ENCODE measurements at regions not wholly inside any gene's neighbourhood (a gene's known extent, or its start where the extent isn't known, plus 50 kb on each side); places are given as distances from the start of the nearest gene placed in this dataset.
"Not testable (repeated sequence)": the region's sequence is repeated elsewhere in the genome, so short reads cannot be mapped to it uniquely, and the experiment has no call there.

DNA sequence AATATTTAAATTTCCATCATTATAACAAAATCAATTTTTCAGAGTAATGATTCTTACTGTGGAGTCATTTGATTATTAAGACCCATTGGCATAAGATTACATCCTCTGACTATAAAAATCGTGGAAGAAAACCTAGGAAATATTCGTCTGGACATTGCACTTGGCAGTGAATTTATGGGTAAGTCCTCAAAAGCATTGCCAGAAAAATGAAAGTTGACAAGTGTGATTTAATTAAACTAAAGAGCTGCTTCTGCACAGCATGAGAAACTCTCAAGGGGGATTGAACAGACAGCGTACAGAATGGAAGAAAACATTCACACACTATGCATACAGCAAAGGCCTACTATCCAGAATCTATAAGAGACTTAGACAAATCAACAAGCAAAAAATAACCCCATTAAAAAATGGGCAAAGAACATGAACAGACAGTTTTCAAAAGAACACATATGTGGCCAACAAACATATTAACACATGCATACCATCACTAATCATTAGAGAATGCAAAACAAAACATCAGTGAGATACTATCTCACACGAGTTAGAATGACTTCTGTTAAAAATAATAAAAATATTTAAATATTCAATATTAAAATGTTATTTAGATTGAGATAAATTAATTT lies 111.4 kb downstream of the CCDC74A start:
- DNase-seq (ENCODE audit: low read depth in 4 of 4, low spot score in 1 of 4): not testable (repeated sequence)

DNA sequence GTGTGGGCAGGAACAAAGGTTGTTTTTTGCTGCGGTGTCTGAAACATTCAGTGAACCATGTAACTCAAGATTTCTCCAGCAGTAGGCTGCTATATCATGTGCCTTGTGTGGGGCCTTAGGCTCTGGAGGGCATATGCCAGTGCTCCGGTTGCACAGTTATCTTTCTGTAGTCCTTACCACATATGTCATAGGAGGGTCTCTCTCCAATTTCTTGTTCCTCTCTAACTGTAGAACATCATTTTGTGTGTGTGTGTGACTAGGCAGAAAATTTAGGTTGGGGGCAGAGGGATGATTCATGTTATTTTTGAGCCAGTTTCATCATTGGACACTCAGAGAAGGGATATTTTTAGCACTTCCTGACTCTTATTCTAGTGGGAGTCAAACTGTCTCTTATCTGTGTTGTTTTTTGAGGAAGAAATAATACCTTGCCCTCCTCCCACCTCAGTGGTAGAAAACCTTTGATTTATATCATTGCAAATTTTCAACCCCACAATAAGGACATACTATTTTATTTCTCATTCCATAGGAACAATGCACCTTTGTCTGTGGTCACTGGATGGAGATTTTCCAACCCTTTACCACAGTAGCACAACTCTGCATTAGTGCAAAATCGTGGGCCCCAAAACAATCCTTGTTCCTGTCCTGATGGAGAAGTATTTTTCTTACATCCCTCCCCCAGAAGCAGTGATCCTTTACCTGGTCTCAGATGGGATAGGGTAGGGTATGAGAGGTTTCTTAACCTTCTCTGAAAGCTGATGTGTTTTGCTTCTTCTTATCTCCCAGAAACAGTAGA lies 113.9 kb downstream of the CCDC74A start:
- no peak for DNase-seq (ENCODE audit: low read depth in 4 of 4, low spot score in 1 of 4)

DNA sequence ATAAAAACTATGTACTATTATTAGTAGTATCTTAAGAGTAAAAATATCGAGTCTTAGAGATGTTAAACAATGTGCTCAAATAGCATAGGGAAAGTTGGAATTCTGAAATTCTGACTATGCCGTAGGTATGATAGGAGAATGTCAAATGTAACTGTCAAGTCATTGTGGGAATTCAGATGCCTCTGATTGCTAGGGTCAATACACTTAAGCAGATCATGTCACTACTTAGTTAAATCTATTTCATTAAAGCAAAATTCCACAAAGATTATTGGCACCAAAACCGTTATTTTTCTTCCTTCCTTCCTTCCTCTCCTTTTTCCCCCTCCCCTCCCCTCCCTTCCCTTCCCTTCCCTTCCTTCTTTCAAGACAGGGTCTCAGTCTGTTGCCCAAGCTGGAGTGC lies 115.5 kb downstream of the CCDC74A start:
- DNase-seq (ENCODE audit: low read depth in 4 of 4, low spot score in 1 of 4): not testable (repeated sequence)

DNA sequence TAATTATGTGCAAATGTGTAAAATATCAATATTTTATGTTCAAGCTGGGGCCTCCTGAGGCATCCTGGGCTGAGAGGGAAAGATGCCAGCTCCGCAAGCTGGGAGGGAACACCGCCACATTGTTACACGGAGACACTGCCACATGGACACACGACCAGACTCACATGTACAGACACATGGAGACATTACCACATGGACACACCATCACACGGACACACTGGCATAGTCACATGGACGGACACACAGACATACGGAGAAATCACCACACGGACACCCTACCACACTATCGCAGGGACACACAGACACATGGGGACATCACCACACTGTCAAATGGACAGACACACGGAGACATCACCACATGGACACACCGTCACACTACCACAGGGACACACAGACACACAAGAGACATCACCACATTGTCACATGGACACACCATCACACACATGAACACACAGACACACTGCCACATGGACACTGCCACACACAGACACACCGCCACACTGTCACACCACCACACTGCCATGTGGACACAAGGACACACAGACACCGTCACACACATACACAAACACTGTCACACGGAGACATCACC lies 117.6 kb downstream of the CCDC74A start:
- DNase-seq (ENCODE audit: low read depth in 4 of 4, low spot score in 1 of 4): no peak

DNA sequence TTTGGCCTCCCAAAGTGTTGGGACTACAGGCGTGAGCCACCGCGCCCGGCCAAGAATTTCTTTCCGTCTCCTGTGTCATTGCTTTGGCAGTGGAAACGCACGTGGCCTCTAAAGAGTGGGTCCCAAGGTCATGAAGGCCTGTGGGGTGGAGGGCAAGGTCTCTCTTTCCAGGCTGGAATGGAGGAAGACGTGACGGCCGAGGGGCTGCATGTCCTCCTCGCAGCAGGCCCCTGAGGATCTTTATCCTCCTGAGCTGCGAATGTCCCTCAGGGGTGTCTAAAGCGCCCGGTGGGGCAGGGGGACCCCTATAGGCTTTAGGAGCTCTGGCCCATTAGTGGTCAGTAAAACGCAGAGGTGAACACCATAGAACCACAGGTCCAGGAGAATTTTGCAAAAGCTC lies 118.5 kb downstream of the CCDC74A start:
- DNase-seq (ENCODE audit: low read depth in 4 of 4, low spot score in 1 of 4): not testable (repeated sequence)

DNA sequence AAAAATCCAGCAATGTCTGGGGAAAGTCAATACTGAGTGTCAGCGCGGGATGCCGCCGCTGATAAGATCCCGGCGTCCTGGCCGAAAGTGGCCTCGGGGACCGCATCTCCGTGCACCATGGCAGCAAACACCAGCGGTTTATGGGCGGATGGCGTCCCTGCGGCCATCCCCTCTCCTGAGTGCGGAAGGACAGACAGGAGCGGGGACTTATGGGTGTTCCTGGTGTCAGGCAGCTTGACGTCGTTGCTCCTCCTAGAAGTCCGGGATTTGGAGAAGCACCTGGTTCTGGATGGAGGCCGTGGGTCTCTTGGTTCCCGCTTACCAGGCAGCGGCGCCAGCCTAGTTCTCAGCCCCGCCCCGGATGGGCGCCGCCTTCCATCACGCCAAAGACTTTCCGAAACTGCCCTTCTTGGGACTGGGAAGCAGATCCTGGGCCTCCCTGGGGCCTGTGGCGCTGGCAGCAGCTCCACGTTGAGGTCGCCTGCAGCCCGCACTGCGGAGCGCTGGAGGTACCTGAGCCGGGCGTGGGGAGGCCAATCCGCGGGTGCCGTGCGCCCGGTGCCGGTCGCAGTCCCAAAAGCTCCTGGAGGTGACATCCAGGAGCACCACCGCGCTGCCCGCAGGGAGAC lies 119.1 kb downstream of the CCDC74A start:
- no peak for DNase-seq (ENCODE audit: low read depth in 4 of 4, low spot score in 1 of 4)

DNA sequence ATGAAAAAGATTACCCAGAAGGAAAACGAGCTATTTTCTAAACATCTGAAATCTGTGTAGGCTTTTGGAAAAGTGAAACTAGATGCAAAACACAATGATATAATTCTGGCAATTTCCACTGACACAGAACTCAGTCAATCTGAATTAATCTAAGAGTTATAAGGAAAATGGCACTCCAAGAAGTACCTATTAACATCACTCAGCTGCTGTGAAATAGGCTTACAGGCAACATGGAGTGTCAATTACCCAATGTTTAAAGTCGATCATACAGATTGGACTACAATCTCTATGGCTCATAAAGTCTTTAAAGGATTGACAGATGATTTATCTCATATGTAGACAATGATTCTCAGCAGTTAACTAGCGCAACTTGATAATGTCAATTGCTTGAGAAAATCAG lies 120.9 kb downstream of the CCDC74A start:
- not testable (repeated sequence) for DNase-seq (ENCODE audit: low read depth in 4 of 4, low spot score in 1 of 4)

DNA sequence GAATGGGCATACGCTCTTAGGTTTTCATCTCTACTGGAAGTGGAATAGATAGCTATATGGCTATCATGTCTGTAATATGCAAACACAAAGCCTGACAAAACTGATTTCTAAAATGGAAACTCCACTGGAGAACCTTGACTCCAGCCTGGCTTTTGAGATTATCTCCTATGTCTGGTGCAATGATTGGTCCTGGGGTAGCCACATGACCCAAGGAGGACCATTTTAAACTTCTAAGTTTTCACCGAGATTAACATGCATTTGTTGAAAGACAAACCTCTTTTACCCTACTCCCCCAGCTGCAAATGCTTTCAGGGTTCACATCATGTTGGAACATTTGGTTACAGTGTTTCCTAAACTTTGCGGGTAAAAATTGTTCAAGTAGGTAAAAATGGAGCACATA lies 124.6 kb downstream of the CCDC74A start:
- not testable (repeated sequence) for DNase-seq (ENCODE audit: low read depth in 4 of 4, low spot score in 1 of 4)

DNA sequence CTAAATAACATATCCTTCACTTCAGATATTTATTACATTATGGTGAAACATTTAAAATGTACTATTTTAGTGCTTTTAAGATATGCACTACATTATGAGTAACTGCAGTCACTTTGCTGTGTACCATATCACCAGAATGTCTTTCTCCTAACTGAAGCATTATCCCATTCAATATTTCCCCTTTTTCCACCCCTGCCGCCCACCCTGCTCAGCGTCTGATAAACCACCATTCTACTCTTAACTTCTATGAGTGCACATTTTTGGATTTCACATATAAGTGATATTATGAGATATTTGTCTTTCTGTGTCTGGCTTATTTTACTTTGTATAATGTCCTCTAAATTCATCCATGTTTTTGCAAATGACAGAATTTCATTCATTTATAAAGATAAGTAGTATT lies 126.4 kb downstream of the CCDC74A start:
- DNase-seq (ENCODE audit: low read depth in 4 of 4, low spot score in 1 of 4): not testable (repeated sequence)

DNA sequence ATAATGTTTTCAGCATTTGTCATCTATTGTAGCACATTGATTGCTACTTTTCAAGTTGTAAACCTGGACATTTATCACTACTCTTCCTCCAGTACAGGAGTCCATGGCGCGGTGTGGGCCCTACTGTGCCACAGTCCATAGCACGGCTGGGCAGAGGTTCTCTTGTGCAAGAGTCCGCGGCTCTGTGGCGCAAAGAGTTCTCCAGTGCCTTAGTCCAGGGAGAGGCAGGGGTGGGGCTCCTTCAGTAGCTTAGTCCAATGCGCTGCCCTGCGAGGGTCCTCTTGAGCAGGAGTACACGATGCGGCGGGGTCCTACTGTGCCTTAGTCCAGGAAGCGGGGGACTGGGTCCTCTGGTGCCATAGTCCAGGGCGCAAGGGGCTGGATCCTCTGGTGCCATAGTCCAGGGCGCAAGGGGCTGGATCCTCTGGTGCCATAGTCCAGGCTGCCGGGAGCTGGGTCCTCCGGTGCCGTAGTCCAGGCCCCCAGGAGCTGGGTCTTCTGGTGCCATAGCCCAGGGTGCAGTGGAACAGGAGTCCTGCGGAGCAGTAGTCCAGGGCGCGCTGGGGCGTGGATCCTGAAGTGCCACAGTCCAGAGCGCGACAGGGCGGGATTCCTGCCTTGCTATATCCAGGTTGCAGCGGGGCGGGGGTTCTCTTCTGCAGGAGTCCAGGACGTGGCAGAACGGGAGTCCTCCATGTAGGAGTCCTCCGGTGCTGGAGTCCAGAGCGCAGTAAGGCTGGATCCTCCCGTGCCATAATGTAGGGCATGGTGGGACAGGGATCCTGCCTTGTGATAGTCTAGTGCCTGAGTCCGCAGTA lies 129.3 kb downstream of the CCDC74A start:
- DNase-seq (ENCODE audit: low read depth in 4 of 4, low spot score in 1 of 4): no peak

DNA sequence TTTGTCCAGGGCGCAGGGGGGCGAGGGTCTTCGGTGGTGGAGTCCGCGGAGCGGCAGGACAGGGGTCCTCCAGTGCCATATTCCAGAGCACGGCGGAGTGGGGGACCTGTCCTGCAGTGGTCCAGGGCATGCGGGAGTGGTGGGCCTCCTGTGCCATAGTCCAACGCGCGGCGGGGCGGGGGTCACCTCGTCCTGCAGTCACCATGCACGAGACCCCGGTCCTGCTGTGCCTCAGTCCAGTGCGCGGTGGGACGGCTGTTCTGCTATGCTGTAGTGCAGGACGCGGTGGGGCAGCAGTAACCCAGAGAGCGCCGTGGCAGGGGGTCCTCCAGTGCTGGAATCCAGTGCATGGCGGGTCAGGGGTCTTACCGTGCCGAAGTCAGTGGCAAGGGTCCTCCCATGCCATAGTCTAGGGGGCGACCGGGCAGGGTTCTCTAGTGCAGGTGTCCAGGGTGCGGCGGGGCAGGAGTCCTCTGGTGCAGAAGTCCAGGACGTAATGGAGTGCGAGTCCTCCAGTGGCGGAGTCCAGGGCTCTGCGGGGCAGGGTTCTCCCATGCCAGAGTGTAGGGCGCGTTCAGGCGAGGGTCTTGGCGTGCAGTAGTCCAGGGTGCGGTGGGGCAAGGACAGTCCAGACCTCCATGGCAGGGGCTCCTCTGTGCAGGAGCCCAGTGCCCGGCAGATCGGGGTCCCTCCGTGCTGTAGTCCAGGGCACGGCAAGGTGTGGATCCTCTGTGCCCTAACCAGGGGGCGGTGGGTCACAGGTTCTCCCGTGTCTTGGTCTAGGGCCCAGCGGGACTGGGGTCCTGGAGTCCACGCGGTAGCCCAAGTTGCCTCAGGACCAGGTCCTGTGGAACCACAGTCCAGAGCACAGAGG lies 130.4 kb downstream of the CCDC74A start:
- DNase-seq (ENCODE audit: low read depth in 4 of 4, low spot score in 1 of 4): no peak

DNA sequence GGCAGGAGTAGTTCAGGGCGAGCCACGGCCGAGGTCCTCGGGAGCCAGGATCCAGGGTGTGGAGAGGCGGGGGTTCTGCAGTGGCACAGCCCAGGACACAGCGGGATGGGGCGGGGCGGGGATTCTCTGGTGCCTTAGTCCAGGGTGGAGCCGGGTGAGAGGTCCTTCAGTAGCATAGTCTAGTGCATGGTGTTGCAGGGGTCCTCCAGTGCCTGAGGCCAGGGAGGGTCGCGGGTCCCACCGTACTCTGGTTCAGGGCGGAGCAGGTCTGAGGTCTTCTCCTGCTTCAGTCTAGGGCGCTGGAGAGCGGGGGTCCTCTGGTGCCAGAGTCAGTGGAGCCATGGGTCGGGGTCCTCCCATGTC lies 131.1 kb downstream of the CCDC74A start:
- DNase-seq (ENCODE audit: low read depth in 4 of 4, low spot score in 1 of 4): no peak

DNA sequence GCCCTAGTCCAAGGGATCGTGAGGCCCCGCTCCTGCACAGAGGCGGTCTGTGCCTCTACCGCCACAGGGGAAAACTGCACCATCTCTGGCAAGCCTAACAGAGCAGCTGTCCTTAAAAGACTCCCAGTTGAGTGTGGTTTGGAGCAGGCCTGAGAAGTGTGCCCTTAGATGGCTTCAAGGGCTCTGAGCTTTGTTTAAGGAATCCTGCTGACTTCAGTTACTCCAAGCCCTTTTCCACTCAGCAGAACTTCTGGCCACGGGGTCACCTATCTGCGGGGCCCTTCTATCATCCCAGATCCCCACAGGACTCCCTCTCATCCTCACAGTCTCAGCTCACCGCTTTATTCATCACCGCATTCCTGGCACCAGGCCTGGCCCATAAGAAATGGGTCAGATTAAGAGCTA lies 131.5 kb downstream of the CCDC74A start:
- DNase-seq (ENCODE audit: low read depth in 4 of 4, low spot score in 1 of 4): no peak

DNA sequence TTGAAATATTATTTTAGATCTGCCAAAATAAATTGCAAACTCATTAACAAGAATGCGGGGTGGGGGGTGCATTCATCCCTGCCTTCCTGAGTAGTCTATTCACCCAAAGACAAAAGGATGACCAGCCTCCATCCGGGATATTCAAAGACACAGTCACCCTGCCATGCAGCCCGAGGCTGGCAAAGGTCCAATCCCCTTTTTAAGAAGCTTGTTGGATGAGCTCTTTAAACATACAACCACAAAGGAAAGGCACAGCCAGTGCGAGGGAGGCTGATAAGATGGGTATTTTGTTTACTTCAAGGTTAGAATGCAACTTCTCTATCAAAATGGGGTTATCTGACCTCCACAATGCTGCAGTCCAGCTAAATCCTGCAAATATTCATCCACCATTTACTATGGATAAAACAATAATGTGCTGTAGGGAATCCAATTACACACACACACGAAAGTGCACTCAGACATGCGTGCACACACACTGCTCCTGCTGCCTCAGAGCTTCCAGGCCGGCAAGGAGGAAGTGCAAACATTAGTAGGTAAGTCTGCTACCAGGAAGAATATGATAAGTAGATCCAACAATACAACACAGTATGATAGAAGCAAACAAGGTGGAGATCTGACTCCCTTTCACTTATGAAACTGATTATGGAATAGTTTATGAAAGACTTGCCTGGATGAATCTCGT lies 133.6 kb downstream of the CCDC74A start:
- DNase-seq (ENCODE audit: low read depth in 4 of 4, low spot score in 1 of 4): not testable (repeated sequence)

DNA sequence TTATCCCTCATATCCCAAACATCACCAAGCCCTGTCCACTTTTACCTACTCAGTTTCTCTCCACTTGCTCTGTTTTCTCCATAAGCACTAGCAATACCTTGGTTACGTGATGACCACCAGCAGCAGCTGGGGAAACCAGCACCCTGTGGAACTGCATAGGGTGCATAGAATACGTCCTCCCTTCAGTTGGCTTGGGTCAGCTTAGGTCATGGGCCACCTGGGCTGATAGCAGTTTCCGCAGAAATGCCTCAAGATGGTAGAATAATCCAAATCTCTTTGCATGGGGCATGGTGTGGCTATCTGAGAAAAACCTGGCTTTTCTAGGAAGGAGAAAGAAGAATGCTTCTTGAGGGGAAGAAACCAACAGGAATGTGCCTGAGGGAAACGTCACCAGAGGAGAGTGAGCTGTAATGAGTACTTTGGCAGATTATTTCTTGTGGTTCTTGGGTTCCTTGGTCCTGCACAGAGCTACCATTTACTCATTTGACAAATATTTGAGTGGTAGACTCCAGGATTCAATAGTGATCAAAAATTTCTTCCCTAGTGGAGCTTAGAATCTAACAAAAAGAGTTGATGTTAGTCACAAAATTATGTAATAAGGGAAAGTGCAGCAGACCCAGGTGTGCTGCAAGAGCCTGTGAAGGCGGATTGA lies 134.3 kb downstream of the CCDC74A start:
- not testable (repeated sequence) for DNase-seq (ENCODE audit: low read depth in 4 of 4, low spot score in 1 of 4)

DNA sequence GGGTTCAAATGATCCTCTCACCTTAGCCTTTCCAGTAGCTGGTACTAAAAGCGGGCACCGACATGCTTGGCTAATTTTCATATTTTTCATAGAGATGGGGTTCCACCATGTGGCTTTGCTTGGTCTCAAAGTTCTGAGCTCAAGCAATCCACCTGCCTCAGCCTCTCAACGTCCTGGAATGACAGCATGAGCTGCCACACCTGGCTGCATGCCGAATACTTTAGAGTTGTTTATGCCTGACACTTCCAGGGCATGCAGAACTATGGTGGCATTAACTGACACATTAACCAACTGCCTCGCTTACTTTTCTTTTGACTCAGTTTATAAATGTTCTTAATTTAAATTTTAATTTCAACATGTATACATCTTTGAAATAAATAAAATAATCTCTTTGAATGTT lies 135.8 kb downstream of the CCDC74A start:
- not testable (repeated sequence) for DNase-seq (ENCODE audit: low read depth in 4 of 4, low spot score in 1 of 4)

DNA sequence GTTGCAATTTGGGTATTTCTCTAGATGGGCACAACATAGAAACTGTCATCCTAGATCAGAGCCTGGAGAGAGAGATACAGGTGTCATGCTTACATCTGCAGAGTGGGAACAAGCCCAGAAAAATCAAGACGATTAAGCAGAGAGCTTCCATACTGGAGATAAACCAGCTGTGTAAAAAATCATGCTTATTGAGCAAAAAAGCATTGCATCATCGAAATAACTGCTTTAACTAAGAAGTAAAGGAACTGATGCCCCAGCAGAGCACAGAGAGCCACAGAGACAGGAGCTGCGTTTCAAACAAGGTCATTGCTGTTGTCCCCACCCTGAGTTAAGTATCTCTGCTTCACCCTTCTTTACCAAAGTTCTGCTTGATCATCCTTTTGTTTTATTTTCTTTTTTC lies 138.0 kb downstream of the CCDC74A start:
- not testable (repeated sequence) for DNase-seq (ENCODE audit: low read depth in 4 of 4, low spot score in 1 of 4)

DNA sequence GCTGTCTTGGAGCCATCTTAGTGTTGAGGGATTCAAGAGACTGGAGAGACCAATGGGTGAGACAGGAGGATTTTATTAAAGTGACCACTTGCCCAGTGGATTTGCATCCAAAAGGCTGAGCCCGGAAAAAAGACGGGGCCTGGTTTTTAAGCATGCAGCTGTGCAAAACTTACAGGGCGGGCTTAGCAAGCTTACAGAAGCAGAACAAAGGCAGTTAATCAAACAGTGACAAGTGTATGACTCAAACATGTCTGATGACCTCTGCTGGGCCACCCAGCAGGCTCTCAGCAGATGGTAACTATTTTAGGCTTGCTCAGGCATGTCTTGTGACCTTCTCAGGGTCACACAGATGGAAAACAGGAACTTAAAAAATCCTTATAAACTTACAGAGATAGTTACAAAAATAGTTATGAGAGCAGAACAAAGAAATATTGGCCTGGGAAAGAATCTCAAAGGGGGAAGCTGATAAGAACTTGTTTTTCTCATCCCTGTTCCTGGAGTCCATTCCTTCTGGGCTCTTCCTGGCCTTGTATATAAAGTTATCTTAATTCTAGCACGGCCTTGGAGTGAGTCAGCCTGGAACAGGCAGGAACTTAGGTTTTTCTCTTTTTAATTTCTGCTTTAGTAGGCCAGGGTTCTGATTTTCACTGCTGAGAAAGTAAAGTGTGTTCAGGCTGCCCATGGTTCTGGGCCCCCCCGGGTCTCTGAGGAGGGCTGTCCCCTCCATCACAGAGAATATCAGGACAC lies 141.3 kb downstream of the CCDC74A start:
- DNase-seq (ENCODE audit: low read depth in 4 of 4, low spot score in 1 of 4): not testable (repeated sequence)

Data from stimulated activated CD4-positive, alpha-beta T cell treated with anti-CD3 and anti-CD28 coated beads, Interleukin-1b, Interleukin-23, amount 100 ng/mL, for 24 hours (primary cell).